AG04449 (cell line): ENCODE measurements at regions not wholly inside any gene's neighbourhood (a gene's known extent, or its start where the extent isn't known, plus 50 kb on each side); places are given as distances from the start of the nearest gene placed in this dataset.

ENCODE experiments used
- CTCF ChIA-PET: fragments of 350-600 bp; formaldehyde crosslinking; extraction: SDS; loops from one replicate; lab custom pipeline; 2021; ENCODE audit warnings: antibody characterized with exemption; lab: Yijun Ruan, JAX
- POLR2A ChIA-PET: fragments of 400-600, 350-600 bp; formaldehyde crosslinking; extraction: SDS; loops from one replicate; lab custom pipeline; 2020; ENCODE audit warnings: antibody characterized with exemption, inconsistent platforms; lab: Yijun Ruan, JAX
- DNase-seq: peaks from one replicate; pipeline ENCODE4 v3.0.0-alpha.2; 2010; ENCODE audit warnings: low read depth, low spot score
- H3K4me3 ChIP-seq: 2 replicates; pipeline ENCODE4 v1.5.1; 2011; ENCODE audit warnings: low read depth, mild to moderate bottlenecking, control low read depth, low read length
- TF ChIP-seq, protein P1 (sequence below): IDR thresholded peaks from one replicate; pipeline ENCODE4 v1.5.1; 2011; ENCODE audit warnings: mild to moderate bottlenecking, moderate library complexity, low read length, control low read depth, inconsistent platforms; ENCODE audit not compliant: insufficient read depth; ENCODE audit errors: missing control alignments

- POLR2A ChIA-PET: no interaction called here
These were observed 156.5 kb upstream of the AGR3 start for GRCh38 chr7:17038160-17038782.

GRCh38 chr7:17038783-17039170, 157.0 kb upstream of the AGR3 start:
- ChIA-PET POLR2A (no interaction called here), CTCF (interaction anchor here (0.9 to 1.6 kb wide), 3 partner anchors 15 to 31 kb away, joined by 4 read pairs; no protein-coding TSS in a partner anchor)
- H3K4me3 ChIP-seq: no peak overlapping the region
- TF ChIP-seq, protein P1, sequence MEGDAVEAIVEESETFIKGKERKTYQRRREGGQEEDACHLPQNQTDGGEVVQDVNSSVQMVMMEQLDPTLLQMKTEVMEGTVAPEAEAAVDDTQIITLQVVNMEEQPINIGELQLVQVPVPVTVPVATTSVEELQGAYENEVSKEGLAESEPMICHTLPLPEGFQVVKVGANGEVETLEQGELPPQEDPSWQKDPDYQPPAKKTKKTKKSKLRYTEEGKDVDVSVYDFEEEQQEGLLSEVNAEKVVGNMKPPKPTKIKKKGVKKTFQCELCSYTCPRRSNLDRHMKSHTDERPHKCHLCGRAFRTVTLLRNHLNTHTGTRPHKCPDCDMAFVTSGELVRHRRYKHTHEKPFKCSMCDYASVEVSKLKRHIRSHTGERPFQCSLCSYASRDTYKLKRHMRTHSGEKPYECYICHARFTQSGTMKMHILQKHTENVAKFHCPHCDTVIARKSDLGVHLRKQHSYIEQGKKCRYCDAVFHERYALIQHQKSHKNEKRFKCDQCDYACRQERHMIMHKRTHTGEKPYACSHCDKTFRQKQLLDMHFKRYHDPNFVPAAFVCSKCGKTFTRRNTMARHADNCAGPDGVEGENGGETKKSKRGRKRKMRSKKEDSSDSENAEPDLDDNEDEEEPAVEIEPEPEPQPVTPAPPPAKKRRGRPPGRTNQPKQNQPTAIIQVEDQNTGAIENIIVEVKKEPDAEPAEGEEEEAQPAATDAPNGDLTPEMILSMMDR: no peak
- DNase-seq: no peak

More at GRCh38 chr7:17038160-17038782, 156.5 kb upstream of the AGR3 start:
- DNase-seq: no peak
- TF ChIP-seq, protein P1: no peak
- no peak overlapping the region for H3K4me3 ChIP-seq
- CTCF ChIA-PET: interaction anchor here (0.9 to 1.6 kb wide), 3 partner anchors 14 to 30 kb away, joined by 4 read pairs; no protein-coding TSS in a partner anchor

GRCh38 chr7:17039372-17039771, 157.6 kb upstream of the AGR3 start:
- no peak for DNase-seq

DNA sequence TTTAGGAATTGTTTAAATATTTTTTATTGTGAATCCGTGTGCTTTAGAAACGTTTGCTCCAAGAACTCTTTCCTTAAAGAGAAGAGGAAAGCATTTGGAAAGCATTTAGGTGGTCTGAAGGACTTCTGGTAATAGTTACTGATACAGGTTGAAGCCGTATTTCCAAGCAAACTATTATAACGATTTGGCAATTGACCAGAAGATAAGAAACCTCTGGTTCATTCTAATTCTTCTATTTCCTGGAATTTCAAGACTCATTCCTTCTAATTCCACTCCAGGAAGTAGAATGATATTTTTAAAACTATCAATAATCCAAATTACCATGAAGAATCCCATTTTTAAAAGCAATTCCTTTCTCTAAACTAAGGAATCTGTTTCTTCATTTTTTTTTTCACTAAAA, 158.9 kb upstream of the AGR3 start:
- ChIA-PET POLR2A (no interaction called here), CTCF (no interaction called here)
- H3K4me3 ChIP-seq: no peak overlapping the region
- TF ChIP-seq, protein P1: no peak
- DNase-seq: no peak

More at GRCh38 chr7:17039372-17039771, 157.6 kb upstream of the AGR3 start:
- TF ChIP-seq, protein P1: no peak
- ChIA-PET POLR2A (no interaction called here), CTCF (interaction anchor here (0.9 to 1.6 kb wide), 2 partner anchors 15 to 31 kb away, joined by 4 read pairs; no protein-coding TSS in a partner anchor)
- no peak overlapping the region for H3K4me3 ChIP-seq

DNA sequence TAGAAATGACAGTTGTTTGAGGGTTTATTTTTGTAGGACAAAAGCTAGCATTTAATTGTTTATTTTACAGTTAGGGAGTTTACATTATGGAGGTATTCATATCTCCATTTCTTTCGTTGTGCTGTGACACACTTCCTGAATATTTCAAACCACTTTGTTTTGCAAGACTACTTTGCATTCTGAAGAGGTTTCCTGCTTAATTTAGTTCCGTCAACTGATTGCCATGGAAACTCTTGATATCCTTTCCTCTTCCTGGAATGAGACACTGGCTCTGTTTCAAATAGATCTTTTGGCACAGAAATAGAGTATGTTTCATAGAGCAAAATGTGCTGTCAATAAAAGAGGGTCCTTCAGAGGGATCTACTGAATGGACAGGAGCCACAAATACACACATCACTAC, 159.5 kb upstream of the AGR3 start:
- peak; percentile 57 for DNase-seq
- ChIA-PET POLR2A (no interaction called here), CTCF (no interaction called here)
- TF ChIP-seq, protein P1: no peak
- no peak overlapping the region for H3K4me3 ChIP-seq

GRCh38 chr7:17042211-17042610, 160.4 kb upstream of the AGR3 start:
- no peak overlapping the region for H3K4me3 ChIP-seq
- DNase-seq: no peak
- TF ChIP-seq, protein P1: no peak
- CTCF ChIA-PET: interaction anchor here (1.2 kb wide), 1 partner anchor 62 kb away, joined by 3 read pairs; no protein-coding TSS in a partner anchor
- POLR2A ChIA-PET: no interaction called here
